HTR-8/SVneo (cell line): ENCODE measurements at regions not wholly inside any gene's neighbourhood (a gene's known extent, or its start where the extent isn't known, plus 50 kb on each side); places are given as distances from the start of the nearest gene placed in this dataset.
A peak's percentile ranks its signal among the peaks of the same experiment; 100 is the strongest.

Experiments
- DNase-seq: peaks from one replicate; pipeline ENCODE4 v3.0.0; 2011; ENCODE audit warnings: low spot score, mixed read lengths; ENCODE audit not compliant: insufficient read length
- FAIRE-seq: peaks from 2 replicates; lab custom pipeline; 2011; peaks lifted over from hg19 to GRCh38; lab: Jason Lieb, UNC

DNA sequence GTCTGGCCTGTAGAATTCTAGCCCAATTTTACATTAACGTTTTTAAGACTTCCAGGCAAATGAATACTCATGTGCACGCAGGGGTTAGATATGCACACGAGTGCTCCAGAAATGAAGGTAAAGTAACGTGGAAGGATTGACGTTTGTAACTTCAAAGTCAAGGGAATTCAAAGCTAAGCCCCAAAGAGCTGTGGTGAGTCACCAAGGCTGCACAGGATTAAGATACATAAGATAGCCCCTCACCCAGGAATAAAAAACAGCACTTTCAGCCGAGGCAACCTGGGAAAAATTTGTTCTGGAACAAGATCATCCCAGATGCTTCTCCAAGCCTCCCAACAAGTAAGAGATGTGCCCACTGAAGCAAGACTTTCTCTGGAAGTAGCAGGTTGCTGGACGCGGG lies 259.6 kb upstream of the PLXNA2 start:
- DNase-seq (no peak), FAIRE-seq (no peak)

DNA sequence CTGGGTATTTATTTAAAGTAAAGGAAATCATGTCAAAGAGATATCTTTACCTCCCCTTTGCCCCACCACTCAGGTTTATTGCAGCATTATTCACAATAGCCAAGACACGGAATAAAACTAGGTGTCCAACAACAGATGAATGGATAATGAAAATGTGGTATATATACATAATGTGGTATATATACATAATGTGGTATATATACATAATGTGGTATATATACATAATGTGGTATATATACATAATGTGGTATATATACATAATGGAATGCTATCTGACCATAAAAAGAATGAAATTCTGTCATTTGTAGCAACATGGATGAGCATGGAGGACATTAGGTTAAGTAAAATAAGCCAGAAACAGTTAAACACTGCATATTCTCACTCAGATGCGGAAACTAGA lies 262.6 kb upstream of the PLXNA2 start:
- DNase-seq (no peak), FAIRE-seq (no peak)

DNA sequence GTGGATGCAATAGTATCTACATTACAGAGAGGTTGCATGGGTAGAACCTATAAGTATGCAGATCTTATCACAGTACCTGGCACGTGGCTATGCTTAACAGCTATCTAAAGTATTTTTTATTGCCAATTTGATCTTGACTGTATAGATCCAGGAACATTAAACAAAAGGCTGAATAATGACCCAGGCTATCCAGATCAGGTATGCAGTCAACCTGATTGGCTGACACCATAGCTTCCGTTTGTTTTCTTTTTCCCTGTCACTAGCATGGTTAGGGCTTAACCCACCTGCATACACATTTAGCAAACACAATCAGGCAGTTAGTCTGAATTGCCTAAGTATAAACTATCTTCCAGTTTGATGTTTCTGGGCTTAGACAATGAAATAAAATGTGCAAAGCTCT lies 264.9 kb upstream of the PLXNA2 start:
- no peak for DNase-seq
- FAIRE-seq = no peak

DNA sequence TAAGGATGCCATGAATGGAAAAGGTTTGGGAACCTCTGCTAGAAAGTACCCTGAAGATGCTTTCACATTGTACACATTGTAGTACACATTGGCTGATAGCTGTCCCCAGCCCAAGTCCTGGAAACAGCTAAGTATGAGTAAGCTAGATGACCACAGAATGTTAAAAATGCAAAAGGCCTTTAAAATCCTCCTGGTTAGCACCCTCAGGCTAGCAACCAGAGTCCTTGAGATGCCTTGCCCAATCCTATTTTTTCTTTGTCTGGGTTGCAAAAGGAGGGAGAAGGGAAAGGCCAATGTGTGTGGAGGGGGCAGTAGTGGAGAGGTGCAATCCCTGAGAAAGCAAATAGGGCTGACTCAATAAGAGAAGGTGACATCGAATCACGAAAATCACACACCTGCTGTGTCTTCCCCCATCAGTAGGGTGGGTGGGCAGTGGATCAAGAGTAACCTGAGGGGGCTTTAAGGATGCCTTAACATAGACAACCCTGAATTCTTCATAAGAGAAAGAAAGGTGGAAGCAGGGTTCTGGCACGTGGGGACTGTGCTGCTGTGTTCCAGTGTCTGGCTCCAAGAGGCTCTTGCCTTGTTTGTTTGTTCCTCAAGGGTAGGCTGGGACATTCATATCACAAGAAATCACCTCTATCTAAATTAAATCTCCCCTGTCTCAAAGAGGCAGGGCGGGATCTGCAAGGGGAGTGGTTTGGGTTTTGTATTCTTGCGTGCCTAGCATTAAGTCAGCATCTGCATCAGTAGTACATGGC lies 266.2 kb upstream of the PLXNA2 start:
- peak; percentile 71 for DNase-seq
- peak; percentile 77 for FAIRE-seq

DNA sequence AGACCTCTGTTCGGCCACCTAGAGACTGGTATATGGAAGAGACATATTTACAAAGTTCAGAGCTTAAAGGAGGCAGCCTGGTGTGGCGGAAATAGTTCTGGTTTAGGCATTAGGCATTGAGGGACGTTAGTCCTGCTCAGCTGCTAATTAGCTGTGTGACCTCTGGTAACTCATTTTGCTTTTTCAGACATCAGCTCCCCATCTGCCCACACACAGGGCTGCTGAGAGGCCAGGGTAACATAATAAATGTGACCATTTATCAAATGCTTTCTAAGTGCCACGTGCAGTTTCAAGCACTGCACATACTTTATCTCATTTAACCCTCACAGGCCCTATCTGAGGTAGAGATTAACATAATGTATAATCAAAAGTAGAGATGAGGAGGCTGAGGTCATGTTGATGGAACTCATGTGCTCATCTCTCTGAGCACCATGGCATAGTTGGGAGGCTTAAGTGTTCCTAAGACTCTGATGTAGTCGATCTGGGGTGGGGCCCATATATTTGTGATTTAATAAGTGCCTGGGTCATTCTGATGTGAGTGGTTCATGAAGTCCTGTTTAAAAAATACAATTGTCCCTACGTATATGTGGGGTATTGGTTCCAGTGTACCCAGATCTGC lies 267.2 kb upstream of the PLXNA2 start:
- FAIRE-seq = no peak

DNA sequence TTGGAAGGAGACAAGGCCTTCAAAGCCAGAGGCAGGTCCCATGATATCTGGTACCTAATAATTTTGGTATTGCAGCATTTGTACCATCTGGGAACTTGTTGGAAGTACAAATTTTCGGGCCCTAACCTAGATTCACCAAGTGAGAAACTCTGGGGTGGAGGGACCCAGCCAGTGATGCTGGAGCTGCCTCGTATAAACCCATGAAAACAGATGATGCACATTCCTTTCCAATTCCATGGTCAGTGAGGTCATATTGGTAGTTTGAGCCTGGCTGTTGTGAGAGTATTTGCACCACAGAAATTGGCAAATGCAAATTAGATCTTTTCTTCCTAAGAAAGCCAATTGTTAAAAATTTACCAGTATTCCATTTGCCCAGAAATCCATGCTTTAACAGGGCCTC lies 269.6 kb upstream of the PLXNA2 start:
- DNase-seq (no peak), FAIRE-seq (no peak)

More for the DNA sequence above, 267.2 kb upstream of the PLXNA2 start:
- no peak for DNase-seq

DNA sequence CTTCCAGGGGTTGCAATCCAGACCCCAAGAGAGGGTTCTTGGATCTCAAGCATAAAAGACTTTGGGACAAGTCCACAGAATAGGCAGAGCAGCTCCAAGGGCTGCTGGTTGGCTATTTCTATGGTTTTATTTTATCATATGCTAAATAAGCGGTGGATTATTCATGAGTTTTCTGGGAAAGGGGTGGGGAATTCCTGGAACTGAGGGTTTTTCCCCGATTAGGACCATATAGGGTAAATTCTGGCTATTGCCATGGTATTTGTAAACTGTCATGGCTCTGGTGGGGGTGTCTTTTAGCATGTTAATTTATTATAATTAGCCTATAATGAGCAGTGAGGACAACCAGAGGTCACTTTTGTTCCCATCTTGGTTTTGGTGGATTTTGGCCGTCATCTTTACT lies 270.9 kb upstream of the PLXNA2 start:
- DNase-seq (no peak), FAIRE-seq (no peak)

DNA sequence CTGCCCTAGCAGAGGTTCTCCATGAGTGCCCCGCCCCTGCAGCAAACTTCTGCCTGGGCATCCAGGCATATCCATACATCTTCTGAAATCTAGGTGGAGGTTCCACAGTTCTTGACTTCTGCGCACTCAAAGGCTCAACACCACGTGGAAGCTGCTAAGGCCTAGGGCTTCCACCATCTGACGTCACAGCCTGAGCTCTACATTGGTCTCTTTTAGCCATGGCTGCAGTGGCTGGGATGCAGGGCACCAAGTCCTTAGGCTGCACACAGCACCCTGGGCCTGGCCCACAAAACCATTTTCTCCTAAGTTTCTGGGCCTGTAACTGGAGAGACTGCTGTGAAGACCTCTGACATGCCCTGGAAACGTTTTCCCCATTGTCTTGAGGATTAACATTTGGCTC lies 272.6 kb upstream of the PLXNA2 start:
- no peak for DNase-seq
- FAIRE-seq = no peak

DNA sequence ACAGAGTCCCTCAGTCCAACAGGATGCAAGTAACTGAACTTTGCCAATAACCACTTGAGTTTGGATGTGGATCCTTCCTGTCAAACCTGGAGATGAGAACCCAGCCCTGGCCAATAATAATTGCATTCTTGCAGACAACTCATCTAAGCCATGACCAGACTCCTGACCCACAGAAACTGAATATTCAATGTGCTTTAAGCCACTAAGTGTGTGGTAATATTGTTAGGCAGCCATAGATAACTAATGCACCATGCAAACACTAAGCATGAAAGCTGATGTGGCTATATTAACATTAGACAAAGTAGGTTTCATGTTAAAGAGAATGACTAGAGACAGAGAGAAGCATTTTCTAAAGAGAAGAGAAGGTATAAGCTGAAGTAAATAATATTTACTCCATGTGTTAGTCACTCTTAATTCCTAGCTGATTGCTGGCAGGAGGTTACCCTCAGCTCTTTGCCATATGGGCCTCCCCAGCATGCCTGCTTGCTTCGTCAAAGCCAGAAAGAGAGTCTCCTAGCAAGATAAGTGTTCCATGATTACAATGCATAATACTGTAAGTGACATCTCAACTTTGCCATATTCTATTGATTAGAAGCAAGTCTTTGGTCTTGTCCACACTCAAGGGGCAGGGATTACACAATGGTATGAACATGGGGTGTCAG lies 276.4 kb upstream of the PLXNA2 start:
- FAIRE-seq = no peak
- no peak for DNase-seq

DNA sequence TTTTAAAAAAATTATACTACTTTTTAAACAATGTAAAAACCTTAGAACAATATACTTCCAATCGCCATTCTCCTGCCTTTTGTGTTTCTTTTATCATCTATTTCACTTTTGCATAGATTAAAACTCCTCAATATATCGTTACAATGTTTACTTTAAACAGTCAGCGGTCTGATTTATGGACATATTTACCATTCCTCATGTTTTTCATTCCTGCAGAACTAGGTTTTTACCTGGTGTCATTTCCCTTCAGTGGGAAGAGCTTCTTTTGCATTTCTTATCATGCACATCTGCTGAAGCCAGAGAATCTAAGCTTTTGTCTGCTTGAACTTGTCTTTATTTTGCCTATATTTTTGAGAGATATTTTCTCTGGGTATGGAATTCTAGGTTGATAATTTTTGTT lies 277.4 kb upstream of the PLXNA2 start:
- DNase-seq = no peak
- FAIRE-seq = no peak

DNA sequence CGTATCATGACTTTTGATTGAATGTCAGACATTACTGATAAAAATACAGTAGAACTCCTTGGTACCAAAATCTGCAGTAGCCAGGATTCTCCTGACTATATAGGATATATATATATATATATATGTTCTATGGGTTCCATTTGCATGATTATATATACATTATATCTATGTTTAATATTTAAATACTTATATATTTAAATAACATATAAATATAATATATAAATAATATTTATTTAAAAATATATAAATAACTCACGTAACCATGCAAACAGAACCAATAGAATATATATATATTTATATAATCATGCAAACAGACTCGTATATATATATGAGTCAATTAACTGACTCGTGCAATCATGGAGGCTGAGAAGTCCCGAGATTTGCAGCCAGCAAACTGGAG lies 278.8 kb upstream of the PLXNA2 start:
- DNase-seq (no peak), FAIRE-seq (no peak)

DNA sequence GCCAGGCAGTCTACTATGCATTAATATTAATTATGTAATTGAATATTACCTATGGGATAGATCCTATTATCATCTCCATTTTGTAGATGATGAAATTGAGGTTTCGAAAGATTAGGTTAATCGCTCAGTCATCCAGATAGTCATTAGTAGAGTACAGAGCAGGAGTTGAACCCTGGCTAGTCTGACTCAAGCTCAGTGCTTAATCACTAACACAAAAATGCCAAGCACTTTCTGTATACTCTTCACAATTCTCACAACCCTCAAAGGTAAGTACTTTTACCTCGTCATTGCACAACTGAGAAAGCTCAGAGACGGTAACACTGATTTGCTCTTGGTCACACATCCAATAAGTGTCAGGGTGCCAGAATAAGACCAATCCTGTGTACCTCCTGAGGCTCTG lies 280.2 kb upstream of the PLXNA2 start:
- FAIRE-seq (no peak), DNase-seq (no peak)

DNA sequence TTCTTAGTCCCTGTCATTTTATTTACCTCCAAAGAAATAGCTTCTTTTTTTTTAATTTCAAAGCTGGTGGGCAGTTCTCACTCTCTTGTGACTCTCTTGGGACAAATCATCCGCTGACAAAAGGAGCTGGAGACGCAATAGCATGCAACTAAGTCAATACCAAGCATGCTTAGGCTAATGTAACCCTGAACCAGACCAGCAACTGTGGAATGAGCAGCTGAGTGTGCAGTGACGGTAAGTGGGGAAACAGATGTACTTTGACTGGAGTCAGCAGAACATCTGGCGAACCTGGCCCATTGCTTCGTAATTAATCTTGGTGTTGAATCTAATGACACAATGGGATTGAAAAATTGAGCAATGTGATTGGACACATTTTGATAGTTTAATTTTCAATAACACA lies 280.7 kb upstream of the PLXNA2 start:
- FAIRE-seq (no peak), DNase-seq (no peak)

DNA sequence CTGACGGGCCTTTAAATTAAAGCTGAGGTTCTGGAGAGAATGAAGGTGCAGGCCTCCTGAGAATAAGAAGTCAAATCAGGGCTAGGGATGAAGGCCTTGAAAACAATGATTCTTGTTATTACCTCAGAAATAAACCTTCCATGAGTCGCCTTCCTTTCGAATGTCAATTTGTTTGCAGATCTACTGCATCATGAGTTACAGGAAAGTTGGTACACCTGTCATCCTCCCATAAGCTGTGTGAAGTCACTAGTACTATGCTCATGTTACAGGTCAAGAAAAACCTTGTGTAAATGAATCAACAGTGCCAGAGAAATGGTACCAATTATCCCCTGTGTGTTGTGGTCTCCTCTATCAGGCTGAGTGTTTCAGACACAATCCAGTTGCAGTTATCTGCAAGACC lies 281.2 kb upstream of the PLXNA2 start:
- DNase-seq = no peak
- no peak for FAIRE-seq

DNA sequence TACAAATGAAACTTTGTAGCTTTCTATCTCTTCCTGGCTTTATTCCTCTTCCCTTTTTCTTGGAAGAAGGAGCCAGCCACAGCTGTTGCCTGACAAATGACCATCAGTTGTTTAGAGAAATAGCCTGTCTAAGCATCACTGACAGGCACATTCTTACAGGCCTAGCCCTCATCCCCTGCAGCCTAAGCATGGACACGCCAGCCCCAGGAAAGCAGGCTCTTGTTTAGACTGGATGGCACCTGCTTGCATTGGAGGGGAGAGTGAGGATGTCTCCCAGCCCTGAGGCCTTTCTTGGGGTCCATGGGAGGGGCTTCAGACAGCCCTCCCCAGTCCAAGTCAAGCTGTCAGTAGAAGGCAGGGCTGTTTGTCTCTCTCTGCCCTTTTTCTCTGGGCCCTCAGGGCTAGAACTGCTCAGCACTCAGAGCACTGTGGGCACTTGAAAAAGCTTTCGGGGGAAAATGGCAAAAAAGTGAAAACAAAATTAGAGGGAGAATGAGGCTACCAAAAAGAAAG lies 282.5 kb upstream of the PLXNA2 start:
- FAIRE-seq (no peak), DNase-seq (no peak)

DNA sequence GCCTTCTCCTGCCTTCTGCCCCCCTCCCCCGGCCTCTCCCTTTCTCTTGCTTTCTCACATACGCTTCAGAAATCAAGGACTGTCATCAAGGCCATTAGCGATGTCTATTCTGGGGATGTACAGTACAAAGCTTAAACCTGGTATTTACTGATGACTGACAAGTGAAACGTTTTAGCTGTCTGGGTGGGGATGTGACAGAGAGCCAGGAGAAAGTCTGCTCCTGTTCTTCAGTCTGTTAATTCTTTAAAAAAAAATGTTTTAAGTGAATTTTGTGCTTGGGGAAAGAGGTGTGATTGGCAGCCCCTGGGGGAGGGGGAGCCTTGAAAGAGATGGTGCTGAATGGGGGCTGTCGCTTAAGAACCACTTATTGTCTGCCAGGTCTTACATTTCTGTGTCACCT lies 283.0 kb upstream of the PLXNA2 start:
- no peak for FAIRE-seq
- no peak for DNase-seq

DNA sequence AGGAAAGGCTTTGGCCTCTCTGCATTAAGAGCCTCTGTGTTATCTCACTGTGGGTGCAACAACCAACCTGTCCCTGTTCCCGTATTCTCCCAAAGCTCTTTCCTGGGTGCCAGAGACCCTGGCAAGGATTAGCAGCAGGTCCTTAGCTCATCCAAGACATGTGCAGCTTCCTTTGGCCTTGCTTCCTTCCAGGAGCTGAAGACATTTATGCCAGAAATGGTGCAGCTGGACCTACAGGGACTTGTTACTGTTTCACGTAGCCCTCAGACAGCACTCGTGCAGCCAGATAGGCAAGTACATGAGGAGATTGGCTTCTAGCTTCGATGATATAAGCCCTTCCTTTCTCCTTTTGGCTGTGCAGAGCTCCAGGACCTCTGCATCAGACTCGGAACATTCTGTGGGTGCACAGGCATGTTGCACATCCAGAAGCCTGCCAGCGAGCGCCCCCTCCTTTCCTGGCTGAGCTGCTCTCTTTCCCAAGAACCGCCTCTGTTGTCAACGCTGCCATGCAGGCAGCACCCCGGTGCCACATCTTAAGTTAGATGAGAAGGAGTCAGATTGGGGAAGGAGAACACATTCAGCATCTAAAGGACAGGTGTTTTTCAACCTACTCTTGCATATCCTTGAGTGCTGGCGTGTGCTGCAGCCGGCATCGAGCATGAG lies 284.5 kb upstream of the PLXNA2 start:
- no peak for FAIRE-seq
- DNase-seq = no peak

DNA sequence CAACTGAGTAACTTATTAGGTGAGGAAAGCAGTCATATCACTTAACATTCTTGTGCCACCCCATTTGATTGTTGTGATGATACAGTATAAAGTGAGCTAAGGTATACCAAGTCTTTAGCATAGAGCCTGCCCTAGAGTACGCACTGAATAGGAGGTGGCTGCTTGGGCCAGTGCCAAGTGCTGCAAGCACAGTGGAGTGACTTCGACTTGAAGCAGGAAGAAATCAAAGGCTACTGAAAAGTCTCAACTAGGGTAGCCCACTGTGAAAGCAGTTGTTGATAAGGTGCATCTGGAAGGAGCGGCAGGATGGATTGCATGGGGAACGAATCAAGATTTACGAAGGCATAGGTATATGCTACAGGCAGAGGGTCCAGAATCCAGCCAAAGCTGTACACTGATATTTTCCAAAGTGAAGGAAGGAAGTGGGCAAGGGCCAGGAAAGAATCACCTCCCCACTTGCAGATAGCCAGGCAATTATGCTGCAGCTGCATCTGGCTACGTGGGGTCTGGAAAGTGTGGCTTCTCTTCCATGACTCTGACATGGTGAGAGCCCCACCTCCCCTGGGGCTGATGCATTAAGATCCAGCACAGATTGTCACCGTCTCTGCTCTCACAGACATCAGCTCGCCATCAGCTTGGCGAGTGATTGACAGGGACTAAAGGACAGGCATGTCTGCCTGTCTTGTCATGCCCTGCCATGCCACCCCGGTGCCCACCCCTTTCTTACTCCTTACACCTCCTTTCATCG lies 287.0 kb upstream of the PLXNA2 start:
- FAIRE-seq (no peak), DNase-seq (no peak)

DNA sequence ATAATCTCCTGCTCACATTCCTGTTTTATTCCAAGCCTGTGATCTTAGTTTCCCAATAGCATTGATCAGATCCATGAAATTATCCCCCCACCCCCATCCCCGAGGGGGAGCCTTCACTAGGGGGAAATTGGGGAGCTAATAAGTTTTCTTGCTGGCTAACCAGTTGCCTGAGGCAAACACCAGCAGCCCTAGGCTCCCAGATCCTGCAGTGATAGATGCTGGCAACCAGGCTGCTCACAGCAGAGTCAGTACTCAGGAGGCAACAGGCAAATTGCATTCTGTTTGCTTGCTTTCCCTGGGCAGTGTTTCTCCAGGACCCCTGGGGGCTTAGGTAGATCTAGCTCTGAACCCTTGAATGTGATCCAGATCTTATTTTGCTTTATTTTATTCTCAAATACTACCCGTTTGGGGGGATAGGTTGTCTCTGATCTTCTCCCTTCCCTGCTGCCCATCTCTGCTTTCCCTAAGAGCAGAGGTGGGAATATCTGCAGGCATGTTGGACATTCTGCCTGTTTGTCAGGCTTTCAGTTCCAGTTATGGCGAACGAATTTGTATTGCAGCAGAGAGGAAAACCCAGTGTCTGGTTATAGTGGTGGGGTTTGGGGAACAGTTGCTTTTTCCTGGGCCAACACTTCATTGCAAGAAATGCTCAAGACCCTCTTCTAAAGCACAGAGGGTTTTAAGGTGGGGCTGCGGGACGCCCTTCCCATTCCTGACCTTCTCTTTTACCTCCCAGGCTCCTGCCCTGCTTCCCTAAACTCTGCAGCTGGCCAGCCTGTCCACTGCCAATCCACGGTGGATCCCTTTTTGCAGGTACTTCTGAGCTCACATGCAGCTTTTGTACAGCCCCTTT lies 289.8 kb upstream of the PLXNA2 start:
- DNase-seq (no peak), FAIRE-seq (no peak)

DNA sequence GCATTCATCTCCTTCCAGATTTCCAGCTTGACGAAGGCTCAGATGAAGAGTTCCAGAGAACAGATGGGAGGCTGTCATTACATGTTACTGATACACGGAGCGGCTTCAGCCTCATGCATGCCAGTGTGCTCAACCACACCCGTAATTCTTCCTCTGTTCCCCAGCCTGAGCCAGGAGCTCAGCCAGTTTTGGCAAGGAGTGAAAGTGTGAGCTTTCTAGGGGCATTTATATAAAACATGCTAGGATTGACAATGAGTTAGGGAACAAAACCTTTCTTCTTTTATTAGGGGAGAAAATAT lies 290.4 kb upstream of the PLXNA2 start:
- DNase-seq = no peak
- no peak for FAIRE-seq
